K562 (cell line): ENCODE measurements at regions not wholly inside any gene's neighbourhood (a gene's known extent, or its start where the extent isn't known, plus 50 kb on each side); places are given as distances from the start of the nearest gene placed in this dataset.

Experiments
- BACH1 ChIP-seq: fragments of 200-800 bp; sonication (Bioruptor generic); IDR thresholded peaks from 2 replicates; pipeline ENCODE4 v1.6.1; 2016; ENCODE audit warnings: missing genetic modification characterization, missing compliant biosample characterization
- ELF4 ChIP-seq: fragments of 450-650 bp; formaldehyde crosslinking; IDR thresholded peaks from 2 replicates; pipeline ENCODE4 v1.4.0; 2022; ENCODE audit warnings: missing genetic modification characterization
- HNRNPL ChIP-seq: fragments of 200-400 bp; formaldehyde crosslinking; IDR thresholded peaks from 2 replicates; pipeline ENCODE4 v1.6.1; 2017; ENCODE audit warnings: low read depth, mild to moderate bottlenecking, low read length
- MXI1 ChIP-seq: IDR thresholded peaks from 2 replicates; pipeline ENCODE4 v1.6.1; 2011; ENCODE audit warnings: low read depth, mild to moderate bottlenecking, improper control_type of control experiment, low read length
- POLR2AphosphoS2 ChIP-seq: IDR thresholded peaks from 2 replicates; pipeline ENCODE4 v1.6.1; 2012; ENCODE audit warnings: low read length, improper control_type of control experiment
- POLR3G ChIP-seq: IDR thresholded peaks from 2 replicates; pipeline ENCODE4 v1.6.1; 2011; ENCODE audit not compliant: insufficient read length, insufficient replicate concordance; ENCODE audit errors: extremely low read depth
- SIRT6 ChIP-seq: IDR thresholded peaks from one replicate; pipeline ENCODE4 v1.6.1; 2012; ENCODE audit warnings: low read depth, mild to moderate bottlenecking, control low read depth, inconsistent platforms, low read length, moderate library complexity
- ZNF551 ChIP-seq: fragments of 250-450 bp; sonication (Bioruptor Pico); IDR thresholded peaks from 2 replicates; pipeline ENCODE4 v1.5.0; 2021; ENCODE audit warnings: mild to moderate bottlenecking, moderate library complexity
- TF ChIP-seq, protein P1 (sequence below): fragments of 450-650 bp; conservative IDR thresholded peaks from 2 replicates; pipeline ENCODE4 v1.6.1; 2016; ENCODE audit warnings: missing genetic modification characterization, low read depth, mild to moderate bottlenecking, missing compliant biosample characterization, moderate library complexity
- TF ChIP-seq, protein P2 (sequence below): sonication (generic); formaldehyde crosslinking; IDR thresholded peaks from 2 replicates; pipeline ENCODE4 v1.8.0; 2023; ENCODE audit warnings: mild to moderate bottlenecking, missing genetic modification reagents

- TF ChIP-seq, protein P1, sequence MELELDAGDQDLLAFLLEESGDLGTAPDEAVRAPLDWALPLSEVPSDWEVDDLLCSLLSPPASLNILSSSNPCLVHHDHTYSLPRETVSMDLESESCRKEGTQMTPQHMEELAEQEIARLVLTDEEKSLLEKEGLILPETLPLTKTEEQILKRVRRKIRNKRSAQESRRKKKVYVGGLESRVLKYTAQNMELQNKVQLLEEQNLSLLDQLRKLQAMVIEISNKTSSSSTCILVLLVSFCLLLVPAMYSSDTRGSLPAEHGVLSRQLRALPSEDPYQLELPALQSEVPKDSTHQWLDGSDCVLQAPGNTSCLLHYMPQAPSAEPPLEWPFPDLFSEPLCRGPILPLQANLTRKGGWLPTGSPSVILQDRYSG = no peak
- TF ChIP-seq MXI1 (no peak), POLR3G (no peak), HNRNPL (no peak), POLR2AphosphoS2 (no peak), ZNF551 (CRISPR knock-in tag) (no peak), SIRT6 (no peak), ELF4 (no peak), BACH1 (tag) (no peak)
- TF ChIP-seq, protein P2, sequence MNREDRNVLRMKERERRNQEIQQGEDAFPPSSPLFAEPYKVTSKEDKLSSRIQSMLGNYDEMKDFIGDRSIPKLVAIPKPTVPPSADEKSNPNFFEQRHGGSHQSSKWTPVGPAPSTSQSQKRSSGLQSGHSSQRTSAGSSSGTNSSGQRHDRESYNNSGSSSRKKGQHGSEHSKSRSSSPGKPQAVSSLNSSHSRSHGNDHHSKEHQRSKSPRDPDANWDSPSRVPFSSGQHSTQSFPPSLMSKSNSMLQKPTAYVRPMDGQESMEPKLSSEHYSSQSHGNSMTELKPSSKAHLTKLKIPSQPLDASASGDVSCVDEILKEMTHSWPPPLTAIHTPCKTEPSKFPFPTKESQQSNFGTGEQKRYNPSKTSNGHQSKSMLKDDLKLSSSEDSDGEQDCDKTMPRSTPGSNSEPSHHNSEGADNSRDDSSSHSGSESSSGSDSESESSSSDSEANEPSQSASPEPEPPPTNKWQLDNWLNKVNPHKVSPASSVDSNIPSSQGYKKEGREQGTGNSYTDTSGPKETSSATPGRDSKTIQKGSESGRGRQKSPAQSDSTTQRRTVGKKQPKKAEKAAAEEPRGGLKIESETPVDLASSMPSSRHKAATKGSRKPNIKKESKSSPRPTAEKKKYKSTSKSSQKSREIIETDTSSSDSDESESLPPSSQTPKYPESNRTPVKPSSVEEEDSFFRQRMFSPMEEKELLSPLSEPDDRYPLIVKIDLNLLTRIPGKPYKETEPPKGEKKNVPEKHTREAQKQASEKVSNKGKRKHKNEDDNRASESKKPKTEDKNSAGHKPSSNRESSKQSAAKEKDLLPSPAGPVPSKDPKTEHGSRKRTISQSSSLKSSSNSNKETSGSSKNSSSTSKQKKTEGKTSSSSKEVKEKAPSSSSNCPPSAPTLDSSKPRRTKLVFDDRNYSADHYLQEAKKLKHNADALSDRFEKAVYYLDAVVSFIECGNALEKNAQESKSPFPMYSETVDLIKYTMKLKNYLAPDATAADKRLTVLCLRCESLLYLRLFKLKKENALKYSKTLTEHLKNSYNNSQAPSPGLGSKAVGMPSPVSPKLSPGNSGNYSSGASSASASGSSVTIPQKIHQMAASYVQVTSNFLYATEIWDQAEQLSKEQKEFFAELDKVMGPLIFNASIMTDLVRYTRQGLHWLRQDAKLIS (CRISPR knock-in tag) = no peak
- TF ChIP-seq, all 486 proteins: peak for 0
Observed at GRCh38 chr3:72634128-72634527, 214.1 kb downstream of the SHQ1 start (continued).
